ENCODE measurements at regions not wholly inside any gene's neighbourhood (a gene's known extent, or its start where the extent isn't known, plus 50 kb on each side); places are given as distances from the start of the nearest gene placed in this dataset.
A peak's percentile ranks its signal among the peaks of the same experiment; 100 is the strongest.
"Not testable (repeated sequence)": the region's sequence is repeated elsewhere in the genome, so short reads cannot be mapped to it uniquely, and the experiment has no call there.

- DNase-seq (ENCODE audit: low spot score) = peak; percentile 46
Measured at GRCh38 chr1:221203224-221204054, 324.2 kb downstream of the HLX start.

DNA sequence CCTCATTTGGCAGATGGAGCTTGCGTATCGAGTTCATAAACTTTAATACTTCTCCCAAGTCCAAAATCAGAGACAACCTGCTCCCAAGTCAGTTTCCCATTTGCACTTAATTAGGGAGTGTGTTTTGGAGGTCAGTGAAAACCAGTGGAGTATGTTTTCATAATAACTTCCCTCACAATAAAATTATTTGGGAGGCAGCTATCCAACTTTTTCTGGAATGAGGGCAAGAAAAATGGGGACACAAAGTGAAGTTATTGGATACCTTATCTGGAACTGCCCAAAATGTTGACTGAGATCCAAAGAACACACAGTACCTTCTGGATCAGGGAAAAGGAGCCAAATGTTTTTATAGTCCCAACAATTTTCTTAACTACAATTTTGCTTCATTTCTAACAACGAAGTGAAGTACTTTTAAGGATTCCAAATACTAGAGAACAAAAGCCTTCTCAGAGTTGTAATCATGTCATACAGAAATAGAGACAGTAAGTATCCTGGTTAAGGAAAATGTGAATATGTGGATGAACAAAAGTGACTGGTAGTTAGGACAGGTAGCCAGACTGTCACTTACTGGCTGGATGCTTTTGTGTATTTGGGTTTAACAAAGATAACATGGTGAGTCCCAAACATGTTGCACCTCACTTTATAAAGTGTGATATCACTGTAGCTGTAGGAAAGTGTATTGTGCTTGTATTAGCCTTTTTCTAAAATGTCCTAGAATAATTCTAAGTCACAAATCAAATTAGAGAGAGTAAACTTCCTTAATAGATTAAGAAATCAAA lies 325.0 kb downstream of the HLX start:
- DNase-seq (ENCODE audit: low spot score) = no peak

DNA sequence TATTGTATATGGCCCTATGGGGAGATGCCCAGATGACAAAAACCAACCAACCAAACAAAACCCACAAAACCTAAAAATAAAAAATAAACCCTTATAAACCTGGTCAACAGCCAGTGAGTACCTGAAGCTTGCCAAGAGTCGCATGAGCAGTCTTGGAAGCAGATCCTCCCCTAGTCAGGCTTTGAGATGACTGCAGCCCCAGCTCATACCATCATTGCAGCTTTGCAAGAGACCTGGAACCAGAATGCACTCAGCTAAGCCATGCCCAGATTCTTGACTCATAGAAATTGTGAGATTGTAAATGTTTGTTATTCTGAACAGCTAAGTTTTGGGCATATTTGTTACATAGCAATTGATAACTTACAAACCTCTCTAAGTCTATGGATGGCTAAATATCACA lies 326.8 kb downstream of the HLX start:
- DNase-seq (ENCODE audit: low spot score) = no peak

- DNase-seq (ENCODE audit: low spot score) = no peak
Measured at GRCh38 chr1:221212926-221213325, 333.7 kb downstream of the HLX start.

DNA sequence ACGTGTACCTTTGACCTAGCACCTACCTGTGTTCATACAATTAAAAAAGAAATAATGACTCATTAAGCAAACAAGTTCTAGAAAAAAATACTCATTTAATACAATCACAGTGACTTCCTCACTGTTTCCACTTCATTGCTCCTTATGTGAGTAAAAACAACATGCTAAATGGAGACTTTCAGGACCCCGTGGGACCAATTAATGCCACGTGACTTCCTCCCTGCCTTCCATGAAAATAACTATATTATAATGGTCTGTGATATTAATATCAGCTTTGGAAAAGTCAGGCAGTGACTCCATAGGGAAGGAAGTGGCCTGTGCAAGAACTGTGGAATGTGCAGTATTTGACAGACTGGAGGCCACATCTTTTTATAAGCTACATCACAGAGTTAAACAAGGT lies 337.8 kb downstream of the HLX start:
- no peak for DNase-seq (ENCODE audit: low spot score)

GRCh38 chr1:221223281-221223680 lies 344.0 kb downstream of the HLX start:
- no peak for DNase-seq (ENCODE audit: low spot score)

DNA sequence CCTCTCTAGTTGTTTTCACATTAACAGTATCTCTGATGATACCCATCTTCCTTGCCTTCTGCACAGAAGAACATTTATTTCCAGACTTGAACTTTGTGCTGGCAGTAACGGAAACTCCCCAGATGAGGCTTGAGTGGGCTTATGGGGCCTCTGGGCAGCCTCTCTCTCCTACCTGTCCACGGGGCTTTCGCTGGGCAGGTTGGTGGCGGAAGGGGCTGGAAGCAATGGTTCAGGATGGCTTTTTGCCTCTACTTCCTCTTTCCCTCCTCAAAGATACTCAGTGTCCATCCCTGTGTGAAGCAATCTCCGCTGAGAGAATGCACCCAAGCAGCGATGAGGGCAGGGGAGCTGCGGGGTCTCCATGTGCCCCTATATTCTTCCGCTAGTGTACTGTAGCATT lies 348.2 kb downstream of the HLX start:
- no peak for DNase-seq (ENCODE audit: low spot score)

GRCh38 chr1:221227872-221228337 lies 348.7 kb downstream of the HLX start:
- no peak for DNase-seq (ENCODE audit: low spot score)

GRCh38 chr1:221228594-221228993 lies 349.4 kb downstream of the HLX start:
- DNase-seq (ENCODE audit: low spot score) = no peak

DNA sequence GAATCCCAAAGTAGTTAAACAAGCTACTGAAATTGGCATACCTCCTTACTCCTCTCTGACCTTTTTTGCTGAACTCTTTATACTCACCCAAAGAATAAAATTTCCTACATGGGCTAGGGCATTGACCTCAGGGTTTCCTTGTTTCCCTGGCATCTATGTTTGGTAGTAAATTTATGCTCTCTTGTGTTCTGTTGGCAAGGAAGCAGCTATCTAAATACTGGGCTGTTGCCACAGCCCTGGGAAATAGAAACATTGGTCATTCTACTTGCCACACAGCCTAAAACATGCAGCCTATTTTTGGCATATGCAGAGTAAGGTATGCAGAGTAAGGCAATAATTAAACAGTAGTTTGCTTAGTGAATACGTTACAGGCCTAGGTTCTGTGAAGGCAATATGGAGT lies 351.4 kb downstream of the HLX start:
- DNase-seq (ENCODE audit: low spot score) = no peak

GRCh38 chr1:221234791-221235190 lies 355.5 kb downstream of the HLX start:
- DNase-seq (ENCODE audit: low spot score) = no peak

GRCh38 chr1:221237587-221237986 lies 358.3 kb downstream of the HLX start:
- no peak for DNase-seq (ENCODE audit: low spot score)

DNA sequence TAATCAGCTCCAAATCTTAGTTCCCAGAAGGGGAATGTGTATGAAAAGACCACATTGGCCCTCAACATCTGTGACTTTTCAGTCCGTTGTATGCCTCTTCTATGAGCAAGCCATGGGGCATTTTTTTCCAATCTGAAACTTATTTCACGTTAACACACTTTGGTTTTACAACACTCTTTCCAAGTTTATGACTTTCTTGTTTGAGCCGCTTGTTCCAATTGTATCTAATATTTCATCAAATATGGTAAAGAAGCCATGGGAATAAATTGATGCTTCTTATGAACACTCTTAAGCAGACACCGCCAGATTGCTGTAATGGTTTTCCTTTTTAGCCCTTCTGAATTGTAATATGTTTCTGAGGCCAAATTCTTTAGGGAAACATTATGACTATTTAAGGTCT lies 359.9 kb downstream of the HLX start:
- DNase-seq (ENCODE audit: low spot score) = no peak

GRCh38 chr1:221239792-221240191 lies 360.5 kb downstream of the HLX start:
- DNase-seq (ENCODE audit: low spot score) = no peak

GRCh38 chr1:221240690-221241089 lies 361.4 kb downstream of the HLX start:
- no peak for DNase-seq (ENCODE audit: low spot score)

- DNase-seq (ENCODE audit: low spot score) = no peak
Measured at GRCh38 chr1:221241157-221241556, 361.9 kb downstream of the HLX start.

GRCh38 chr1:221241592-221241991 lies 362.3 kb downstream of the HLX start:
- DNase-seq (ENCODE audit: low spot score) = no peak

GRCh38 chr1:221246067-221246466 lies 366.8 kb downstream of the HLX start:
- DNase-seq (ENCODE audit: low spot score) = no peak

GRCh38 chr1:221246628-221247415 lies 367.6 kb downstream of the HLX start:
- DNase-seq (ENCODE audit: low spot score) = no peak

GRCh38 chr1:221251580-221251979 lies 372.3 kb downstream of the HLX start:
- DNase-seq (ENCODE audit: low spot score) = no peak

DNA sequence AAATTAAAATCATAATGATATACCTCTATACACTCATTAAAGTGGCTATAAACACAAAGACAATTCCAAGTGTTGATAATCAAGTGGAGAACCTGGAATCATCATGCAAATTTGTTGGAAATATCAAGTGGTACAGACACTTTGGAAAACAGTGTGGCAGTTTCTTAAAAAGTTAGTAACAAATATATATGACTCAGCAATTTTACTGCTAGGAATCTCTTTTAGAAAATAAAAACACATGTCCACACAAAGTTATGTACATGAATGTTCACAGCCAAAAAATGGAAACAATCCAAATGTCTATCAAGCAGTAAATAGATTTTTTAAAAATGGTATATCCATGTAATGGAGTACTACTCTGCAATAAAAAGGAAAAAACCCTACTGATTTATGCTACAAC lies 375.6 kb downstream of the HLX start:
- no peak for DNase-seq (ENCODE audit: low spot score)

DNA sequence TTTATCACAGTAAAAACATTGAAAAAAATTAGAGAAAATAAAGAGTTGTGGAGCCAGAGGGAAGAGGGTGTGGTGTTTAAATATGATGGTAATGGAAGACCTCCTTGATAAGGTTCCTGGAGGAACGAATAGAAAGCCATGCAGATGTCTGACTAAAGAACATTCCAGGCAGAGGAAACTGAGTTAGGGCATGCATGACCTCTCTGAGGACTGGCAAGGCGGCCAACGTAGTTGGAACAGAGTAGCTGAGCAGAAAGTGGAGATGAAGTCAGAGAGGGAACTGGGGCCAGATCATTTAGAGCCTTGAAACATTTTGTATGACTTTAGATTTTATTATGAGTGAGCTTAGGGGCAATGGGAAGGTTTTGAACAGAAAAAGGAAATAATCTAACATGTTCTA lies 377.5 kb downstream of the HLX start:
- DNase-seq (ENCODE audit: low spot score) = no peak

GRCh38 chr1:221257548-221257947 lies 378.3 kb downstream of the HLX start:
- not testable (repeated sequence) for DNase-seq (ENCODE audit: low spot score)

All from HuH-7 (cell line).